Choroid plexus epithelial cell (primary cell): ENCODE measurements at regions not wholly inside any gene's neighbourhood (a gene's known extent, or its start where the extent isn't known, plus 50 kb on each side); places are given as distances from the start of the nearest gene placed in this dataset.

Experiments
- DNase-seq: peaks from one replicate; pipeline ENCODE4 v3.0.0-alpha.2; 2010; ENCODE audit warnings: low read depth
- H3K4me3 ChIP-seq: 2 replicates; pipeline ENCODE4 v1.5.1; 2011; ENCODE audit warnings: low read depth, mild to moderate bottlenecking, control low read depth, low read length, moderate library complexity
- TF ChIP-seq, protein P1 (sequence below): conservative IDR thresholded peaks from 2 replicates; pipeline ENCODE4 v1.5.1; 2011; ENCODE audit warnings: low read depth, mild to moderate bottlenecking, control low read depth, inconsistent platforms, low read length, moderate library complexity

DNA sequence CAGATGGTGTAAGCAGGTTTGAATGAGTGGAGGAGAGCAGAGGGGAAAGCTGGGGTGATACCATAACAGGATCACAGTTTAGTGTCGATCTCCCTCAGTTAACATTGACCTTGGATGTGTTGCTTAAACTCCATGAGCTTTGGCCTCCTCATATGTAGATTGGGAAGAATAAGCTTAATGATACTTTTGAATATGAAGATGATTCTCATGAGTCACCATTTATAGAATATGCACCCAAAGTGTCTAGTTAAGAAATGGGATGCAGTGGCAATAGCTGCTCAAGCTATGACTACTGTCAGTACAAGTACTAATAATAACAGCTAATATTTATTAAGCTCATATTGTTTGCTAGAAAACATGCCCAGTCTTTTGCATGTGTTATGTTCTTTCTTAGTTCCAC is 236.2 kb upstream of the KIRREL3 start:
- TF ChIP-seq, protein P1, sequence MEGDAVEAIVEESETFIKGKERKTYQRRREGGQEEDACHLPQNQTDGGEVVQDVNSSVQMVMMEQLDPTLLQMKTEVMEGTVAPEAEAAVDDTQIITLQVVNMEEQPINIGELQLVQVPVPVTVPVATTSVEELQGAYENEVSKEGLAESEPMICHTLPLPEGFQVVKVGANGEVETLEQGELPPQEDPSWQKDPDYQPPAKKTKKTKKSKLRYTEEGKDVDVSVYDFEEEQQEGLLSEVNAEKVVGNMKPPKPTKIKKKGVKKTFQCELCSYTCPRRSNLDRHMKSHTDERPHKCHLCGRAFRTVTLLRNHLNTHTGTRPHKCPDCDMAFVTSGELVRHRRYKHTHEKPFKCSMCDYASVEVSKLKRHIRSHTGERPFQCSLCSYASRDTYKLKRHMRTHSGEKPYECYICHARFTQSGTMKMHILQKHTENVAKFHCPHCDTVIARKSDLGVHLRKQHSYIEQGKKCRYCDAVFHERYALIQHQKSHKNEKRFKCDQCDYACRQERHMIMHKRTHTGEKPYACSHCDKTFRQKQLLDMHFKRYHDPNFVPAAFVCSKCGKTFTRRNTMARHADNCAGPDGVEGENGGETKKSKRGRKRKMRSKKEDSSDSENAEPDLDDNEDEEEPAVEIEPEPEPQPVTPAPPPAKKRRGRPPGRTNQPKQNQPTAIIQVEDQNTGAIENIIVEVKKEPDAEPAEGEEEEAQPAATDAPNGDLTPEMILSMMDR, result no peak
- no peak for DNase-seq
- no peak overlapping the region for H3K4me3 ChIP-seq

DNA sequence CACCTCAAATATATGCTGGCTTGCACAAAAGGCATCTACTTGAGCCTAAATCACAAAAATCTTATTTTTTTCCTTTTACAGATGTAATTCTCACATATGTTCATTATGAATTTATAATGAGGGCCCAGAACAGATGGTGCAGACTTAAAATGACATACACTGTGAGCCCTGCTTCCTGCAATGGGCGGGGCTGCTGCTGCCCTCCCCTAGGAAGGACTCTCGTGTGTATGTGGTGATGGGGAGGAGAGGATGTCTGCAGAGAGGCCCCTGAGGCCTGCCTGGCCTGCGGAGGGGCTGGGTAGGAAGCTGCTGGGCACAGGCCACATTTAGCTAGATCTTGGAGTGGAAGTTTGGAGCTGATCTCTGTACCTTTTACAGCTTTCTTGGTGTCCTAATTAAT is 233.4 kb upstream of the KIRREL3 start:
- no peak for DNase-seq
- H3K4me3 ChIP-seq, result no peak overlapping the region
- TF ChIP-seq, protein P1, result no peak

DNA sequence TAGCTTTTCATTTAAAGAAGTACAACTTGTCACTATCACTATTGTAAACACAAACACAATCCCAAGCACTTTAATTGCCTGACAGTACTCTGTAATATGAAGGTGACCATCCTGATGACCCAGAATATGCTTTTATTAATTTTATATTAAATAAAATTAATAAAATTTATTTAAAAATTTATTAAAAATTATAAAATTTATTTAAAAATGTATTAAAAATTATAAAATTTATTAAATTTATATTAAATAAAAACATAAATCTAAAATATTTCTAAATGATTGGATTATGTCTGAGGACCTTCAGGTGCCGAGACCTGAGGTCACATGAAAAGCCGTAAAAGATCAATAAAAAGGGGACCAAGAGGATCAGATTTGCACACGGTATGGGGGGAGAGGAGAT is 229.8 kb upstream of the KIRREL3 start:
- TF ChIP-seq, protein P1, result no peak
- no peak overlapping the region for H3K4me3 ChIP-seq
- no peak for DNase-seq

DNA sequence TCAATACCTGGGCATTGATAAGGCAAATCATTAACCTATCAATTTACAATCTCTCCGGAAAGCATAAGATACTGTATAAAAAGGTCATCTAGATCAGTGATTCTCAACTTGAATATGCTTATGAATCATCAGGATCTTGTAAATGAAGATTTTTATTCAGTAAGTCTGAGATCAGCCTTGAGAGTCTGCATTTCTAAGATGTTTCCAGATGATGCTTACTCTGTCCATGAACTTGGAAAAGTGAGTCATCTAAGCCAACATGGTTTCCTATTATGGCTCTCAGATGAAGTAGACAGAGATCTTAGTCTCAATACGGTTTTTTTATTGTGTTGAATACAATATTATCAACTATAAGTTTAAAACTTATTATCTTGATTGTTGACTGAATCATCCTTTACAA is 226.4 kb upstream of the KIRREL3 start:
- TF ChIP-seq, protein P1, result no peak
- no peak for DNase-seq
- H3K4me3 ChIP-seq, result no peak overlapping the region

DNA sequence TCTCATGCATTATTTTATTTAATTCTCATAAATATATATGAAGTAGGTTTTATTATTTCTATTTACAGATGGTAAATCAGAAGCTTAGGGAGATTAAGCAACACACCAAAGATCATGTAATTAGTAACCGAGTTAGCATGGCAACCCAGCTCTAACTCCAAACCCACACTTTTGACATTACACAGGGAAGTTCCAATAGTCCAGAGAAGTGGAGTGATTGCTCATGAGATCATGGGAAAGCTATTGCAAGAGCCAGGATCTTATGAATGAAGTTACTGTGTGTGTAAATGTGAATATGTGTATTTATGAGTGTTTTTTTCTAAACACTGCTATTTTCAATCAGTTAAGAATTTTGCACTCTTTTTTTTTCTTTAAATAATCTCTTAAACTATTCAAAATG is 225.8 kb upstream of the KIRREL3 start:
- no peak for DNase-seq
- no peak overlapping the region for H3K4me3 ChIP-seq
- TF ChIP-seq, protein P1, result no peak

DNA sequence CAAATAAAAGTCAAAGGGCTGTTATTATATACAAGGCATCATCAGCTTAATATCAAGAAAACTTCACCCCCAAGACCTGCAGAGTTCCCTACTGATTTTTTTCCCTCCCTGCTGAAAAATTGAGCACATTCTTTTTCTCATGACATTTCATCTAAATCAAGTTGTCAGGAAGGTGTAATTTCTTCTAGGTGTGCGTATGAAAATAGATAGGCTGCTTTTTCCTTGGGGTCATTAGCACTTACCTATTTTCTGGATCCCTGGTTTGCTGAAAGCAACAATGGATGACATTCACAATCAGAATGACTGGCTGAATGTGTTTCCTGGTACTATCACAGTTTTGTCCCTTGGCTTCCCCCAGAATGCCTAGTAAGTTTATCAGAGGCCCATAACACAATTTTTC is 225.0 kb upstream of the KIRREL3 start:
- no peak overlapping the region for H3K4me3 ChIP-seq
- no peak for DNase-seq
- TF ChIP-seq, protein P1, result no peak

DNA sequence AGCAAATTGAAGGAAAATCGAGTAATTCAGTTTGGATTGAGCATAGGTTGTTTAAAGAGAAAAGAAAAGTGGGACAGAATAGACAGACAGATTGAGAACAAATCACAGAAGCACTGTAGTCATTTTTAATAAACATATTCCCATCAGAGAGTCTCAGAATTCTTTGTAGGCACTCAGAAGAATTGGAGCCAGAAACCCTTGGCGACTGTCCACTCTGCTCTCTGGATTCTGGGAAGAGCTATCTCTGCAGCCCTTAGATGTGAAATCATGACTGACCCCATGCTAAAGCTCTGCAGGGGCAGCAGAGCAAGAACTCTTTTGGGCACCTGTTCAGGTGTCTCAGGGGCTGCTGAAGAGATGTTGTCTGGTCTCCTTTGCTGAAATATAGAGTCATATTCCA is 223.7 kb upstream of the KIRREL3 start:
- TF ChIP-seq, protein P1, result no peak

More for the DNA sequence above, 223.7 kb upstream of the KIRREL3 start:
- no peak overlapping the region for H3K4me3 ChIP-seq
- DNase-seq, result no peak
